Activated CD4-positive, alpha-beta memory T cell treated with anti-CD3 and anti-CD28 coated beads for 36 hours (primary cell): ENCODE measurements at regions not wholly inside any gene's neighbourhood (a gene's known extent, or its start where the extent isn't known, plus 50 kb on each side); places are given as distances from the start of the nearest gene placed in this dataset.
"Not testable (repeated sequence)": the region's sequence is repeated elsewhere in the genome, so short reads cannot be mapped to it uniquely, and the experiment has no call there.

Experiments used
- CTCF ChIA-PET: fragments of 350-600 bp; sonication (Branson Sonifier 250); formaldehyde crosslinking; loops from one replicate; lab custom pipeline; 2021; ENCODE audit warnings: antibody characterized with exemption, inconsistent platforms; lab: Charles Lee
- POLR2A ChIA-PET: fragments of 350-600 bp; sonication (Branson Sonifier 250); formaldehyde crosslinking; loops from one replicate; lab custom pipeline; 2021; ENCODE audit warnings: antibody characterized with exemption; lab: Charles Lee
- DNase-seq: peaks from one replicate; pipeline ENCODE4 v3.0.0-alpha.2; 2020
- H3K27ac Mint-ChIP-seq: one replicate; pipeline ENCODE4 v1.8.0; 2021; ENCODE audit warnings: mixed read lengths
- H3K27me3 Mint-ChIP-seq: one replicate; pipeline ENCODE4 v1.8.0; 2021; ENCODE audit warnings: mixed read lengths
- H3K36me3 Mint-ChIP-seq: one replicate; pipeline ENCODE4 v1.8.0; 2021; ENCODE audit warnings: mixed read lengths
- H3K4me1 Mint-ChIP-seq: one replicate; pipeline ENCODE4 v1.8.0; 2021; ENCODE audit warnings: low read depth, mixed read lengths
- H3K4me3 Mint-ChIP-seq: one replicate; pipeline ENCODE4 v1.8.0; 2021; ENCODE audit warnings: mild to moderate bottlenecking, mixed read lengths
- H3K9me3 Mint-ChIP-seq: one replicate; pipeline ENCODE4 v1.8.0; 2021; ENCODE audit warnings: mixed read lengths
- intact Hi-C: fragments of 100-400 bp; cut with micrococcal nuclease; formaldehyde crosslinking; loops from one replicate; pipeline ENCODE4 v1.15.1; 2023

DNA sequence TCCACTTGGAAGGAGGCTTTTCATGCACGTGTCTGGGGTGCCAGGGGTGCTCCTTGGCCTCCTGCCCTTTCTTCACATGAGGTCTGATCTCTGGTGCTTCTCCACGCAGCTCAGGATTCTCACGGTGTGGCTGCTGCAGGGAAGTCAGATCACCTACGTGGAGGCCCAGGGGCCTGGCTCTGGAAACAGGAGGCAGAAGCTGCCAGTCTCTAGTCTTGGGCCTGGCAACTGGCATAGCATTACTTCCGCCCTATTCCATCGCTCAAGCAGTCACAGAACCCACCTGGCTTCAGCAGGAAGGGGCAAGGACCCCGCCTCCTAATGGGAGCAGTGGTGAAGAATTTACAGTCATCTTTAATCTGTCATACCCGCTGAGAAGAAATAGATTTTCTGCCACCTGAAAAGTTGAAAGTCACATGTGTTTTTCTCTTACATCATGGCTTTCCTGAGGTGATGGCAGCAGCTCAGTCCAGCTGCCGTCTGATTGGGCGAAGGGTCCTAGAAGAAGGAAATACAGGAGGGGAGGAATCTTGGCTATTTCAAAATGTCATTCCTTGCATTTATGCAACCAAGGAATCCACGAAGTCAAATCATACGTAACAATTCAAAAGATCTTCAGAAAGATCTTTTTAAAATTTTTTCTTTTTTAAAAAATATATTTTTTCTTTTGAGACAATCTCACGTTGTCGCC lies 50.1 kb upstream of the DKK3 start:
- DNase-seq, result peak; percentile 7
- H3K9me3 Mint-ChIP-seq, result peaks cover 14% of the 10 kb centered on the region
- ChIA-PET CTCF (interaction anchor here (0.6 to 1.7 kb wide), 5 partner anchors 11 to 520 kb away, joined by 3 to 8 read pairs (median 3); no protein-coding TSS in a partner anchor), POLR2A (no interaction called here)
- intact Hi-C loops, result no loop called here
- H3K27me3 Mint-ChIP-seq, result no peaks in the 10 kb centered on the region
- no peaks in the 10 kb centered on the region for H3K36me3 Mint-ChIP-seq
- peaks cover 2% of the 10 kb centered on the region for H3K4me1 Mint-ChIP-seq
- H3K27ac Mint-ChIP-seq, result no peak overlapping the region
- no peak overlapping the region for H3K4me3 Mint-ChIP-seq

DNA sequence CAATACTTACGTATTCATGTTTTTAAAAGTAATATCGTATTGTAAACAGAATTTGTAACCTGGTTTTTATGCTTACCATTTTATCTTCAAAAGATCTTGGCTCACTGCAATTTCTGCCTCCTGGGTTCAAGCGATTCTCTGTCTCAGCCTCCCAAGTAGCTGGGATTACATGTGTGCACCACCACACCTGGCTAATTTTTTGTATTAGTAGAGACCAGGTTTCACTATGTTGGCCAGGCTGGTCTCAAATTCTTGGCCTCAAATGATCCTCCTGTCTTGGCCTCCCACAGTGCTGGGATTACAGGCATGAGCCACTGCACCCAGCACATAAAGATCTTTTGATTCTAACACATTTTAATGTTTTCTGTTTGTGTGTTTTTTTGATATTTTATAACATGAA lies 50.7 kb upstream of the DKK3 start:
- DNase-seq, H3K4me3 Mint-ChIP-seq, H3K27me3 Mint-ChIP-seq, H3K36me3 Mint-ChIP-seq, H3K4me1 Mint-ChIP-seq, H3K27ac Mint-ChIP-seq, POLR2A ChIA-PET, intact Hi-C loops: not testable (repeated sequence)
- H3K9me3 Mint-ChIP-seq, result peaks cover 14% of the 10 kb centered on the region
- CTCF ChIA-PET, result interaction anchor here (1.0 to 1.7 kb wide), 3 partner anchors 11 to 222 kb away, joined by 3 to 8 read pairs (median 5); no protein-coding TSS in a partner anchor

DNA sequence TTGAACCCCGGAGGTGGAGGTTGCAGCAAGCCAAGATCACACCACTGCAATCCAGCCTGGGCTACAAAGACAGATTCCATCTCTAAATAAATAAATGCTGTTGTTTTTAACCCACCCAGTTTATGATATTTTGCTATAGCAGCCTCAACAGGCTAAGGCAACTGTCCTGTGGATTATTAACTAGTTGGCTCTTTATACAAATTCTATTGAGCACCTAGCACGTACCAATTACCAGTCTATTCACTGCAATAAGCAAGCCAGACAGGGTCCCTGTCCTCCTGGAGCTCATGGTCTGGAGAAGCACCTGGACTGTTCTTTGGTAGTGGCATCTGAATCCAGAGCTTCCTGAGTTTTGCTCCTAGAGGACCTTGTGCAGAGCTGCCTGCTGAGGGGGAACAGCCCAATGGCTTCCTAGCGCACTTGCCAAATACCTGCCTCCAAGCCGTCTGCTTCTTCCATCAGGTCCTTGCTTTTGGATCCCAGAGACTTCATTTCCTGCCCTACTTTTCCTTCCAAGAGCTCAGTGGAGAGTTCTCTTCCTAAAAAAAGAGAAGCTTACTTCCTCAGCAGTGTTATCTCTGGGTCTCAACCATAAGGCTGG lies 49.9 kb upstream of the MICAL2 start:
- no peaks in the 10 kb centered on the region for H3K36me3 Mint-ChIP-seq
- intact Hi-C loops, result no loop called here
- peaks cover 14% of the 10 kb centered on the region for H3K9me3 Mint-ChIP-seq
- peaks cover 2% of the 10 kb centered on the region for H3K4me1 Mint-ChIP-seq
- POLR2A ChIA-PET, result interaction anchor here (0.5 kb wide), 1 partner anchor 200 kb away, joined by 3 read pairs; no protein-coding TSS in a partner anchor
- no peak overlapping the region for H3K4me3 Mint-ChIP-seq
- no peaks in the 10 kb centered on the region for H3K27me3 Mint-ChIP-seq
- no peak overlapping the region for H3K27ac Mint-ChIP-seq
- CTCF ChIA-PET, result interaction anchor here (1.2 to 1.8 kb wide), 3 partner anchors 12 to 229 kb away, joined by 3 to 8 read pairs (median 4); no protein-coding TSS in a partner anchor
- peak; percentile 3 for DNase-seq
